Uterus (tissue), 2 donors: ENCODE measurements at regions not wholly inside any gene's neighbourhood (a gene's known extent, or its start where the extent isn't known, plus 50 kb on each side); places are given as distances from the start of the nearest gene placed in this dataset.
"Not testable (repeated sequence)": the region's sequence is repeated elsewhere in the genome, so short reads cannot be mapped to it uniquely, and the experiment has no call there.

Experiments
- CTCF ChIP-seq, 4 experiments: fragments of 200-600 bp in 2 of 4; fragments of 450-650 bp in 2 of 4; sonication (generic) in 2 of 4; IDR thresholded peaks; one replicate each; pipeline ENCODE4 v1.5.1; 2016 to 2019; ENCODE audit warnings: antibody characterized with exemption in 4 of 4, mild to moderate bottlenecking in 2 of 4, moderate library complexity in 1 of 4
- POLR2A ChIP-seq, 2 donors: fragments of 450-650 bp; IDR thresholded peaks; one replicate each; pipeline ENCODE4 v1.6.1; 2016; ENCODE audit warnings: antibody characterized with exemption in 2 of 2, mild to moderate bottlenecking in 1 of 2, moderate library complexity in 1 of 2

- not testable (repeated sequence) for TF ChIP-seq CTCF, POLR2A (IDR thresholded peaks at IDR 0.05)
Observed at GRCh38 chr4:38338939-38339338, 325.1 kb upstream of the KLF3 start.
